Spleen (tissue), 11 donors: ENCODE measurements at regions not wholly inside any gene's neighbourhood (a gene's known extent, or its start where the extent isn't known, plus 50 kb on each side); places are given as distances from the start of the nearest gene placed in this dataset.
"Not testable (repeated sequence)": the region's sequence is repeated elsewhere in the genome, so short reads cannot be mapped to it uniquely, and the experiment has no call there.

Source experiments
- DNase-seq: peaks from one replicate; pipeline ENCODE4 v3.0.0-alpha.2; 2020
- H3K27ac ChIP-seq, 8 donors: fragments of 200-600 bp; sonication (generic) in 7 of 8; 1 replicate in 4 of 8; 2 replicates in 4 of 8; pipeline versions ENCODE4 v1.5.0 to v1.8.0; 2016 to 2021; ENCODE audit warnings: inconsistent platforms in 4 of 8, mild to moderate bottlenecking in 4 of 8, moderate library complexity in 1 of 8
- H3K27me3 ChIP-seq, 7 donors: fragments of 200-600 bp; sonication (generic) in 6 of 7; replicated peaks in 1 of 7; 1 replicate in 4 of 7; 2 replicates in 3 of 7; pipeline versions ENCODE4 v1.5.0 to v1.8.0; 2016 to 2021; ENCODE audit warnings: inconsistent platforms in 3 of 7, mild to moderate bottlenecking in 1 of 7
- H3K36me3 ChIP-seq, 6 donors: fragments of 200-600 bp; sonication (generic) in 5 of 6; 1 replicate in 4 of 6; 2 replicates in 2 of 6; pipeline versions ENCODE4 v1.5.0 to v1.8.0; 2016 to 2021; ENCODE audit warnings: inconsistent platforms in 2 of 6
- H3K4me1 ChIP-seq, 6 donors: fragments of 200-600 bp; sonication (generic) in 5 of 6; 1 replicate in 3 of 6; 2 replicates in 3 of 6; pipeline versions ENCODE4 v1.5.0 to v1.8.0; 2016 to 2021; ENCODE audit warnings: inconsistent platforms in 3 of 6
- H3K4me3 ChIP-seq, 8 donors: fragments of 200-600 bp; sonication (generic) in 7 of 8; 1 replicate in 4 of 8; 2 replicates in 4 of 8; pipeline versions ENCODE4 v1.5.0 to v1.8.0; 2016 to 2021; ENCODE audit warnings: inconsistent platforms in 4 of 8, mild to moderate bottlenecking in 4 of 8, moderate library complexity in 2 of 8
- H3K9me3 ChIP-seq, 8 donors: fragments of 200-600 bp; sonication (generic) in 7 of 8; 1 replicate in 4 of 8; 2 replicates in 4 of 8; pipeline versions ENCODE4 v1.5.0 to v1.8.0; 2016 to 2021; ENCODE audit warnings: inconsistent platforms in 4 of 8
- POLR2A ChIP-seq, 3 donors: fragments of 450-650 bp; IDR thresholded peaks; one replicate each; pipeline ENCODE4 v1.5.1; 2017; ENCODE audit warnings: antibody characterized with exemption in 3 of 3, mild to moderate bottlenecking in 1 of 3
- POLR2AphosphoS5 ChIP-seq, 3 donors: sonication (generic); formaldehyde crosslinking; IDR thresholded peaks; one replicate each; pipeline ENCODE4 v1.5.1; 2017; ENCODE audit warnings: antibody characterized with exemption in 3 of 3
- WGBS, 5 donors: extraction: QIAGEN DNeasy Blood & Tissue Kit in 3 of 5; methylation state at CpG; one replicate each; pipeline versions ENCODE4 v1.1.5 to v1.1.7; 2013 to 2018; 5-methylcytosine and 5-hydroxymethylcytosine counted together
- intact Hi-C: fragments of 100-400 bp; cut with DNase I; formaldehyde crosslinking; loops from one replicate; pipeline ENCODE4 v1.15.0; 2023; ENCODE audit warnings: low total_unique reads
- TF ChIP-seq, protein P1 (sequence below), 11 experiments: fragments of 200-600 bp in 7 of 11; fragments of 450-650 bp in 4 of 11; sonication (generic) in 4 of 11; IDR thresholded peaks in 8 of 11; conservative IDR thresholded peaks in 3 of 11; 1 replicate in 7 of 11; 2 replicates in 4 of 11; pipeline versions ENCODE4 v1.4.0 to v1.8.0; 2016 to 2021; ENCODE audit warnings: antibody characterized with exemption in 11 of 11, inconsistent platforms in 4 of 11, mild to moderate bottlenecking in 1 of 11
- donor health status: healthy with polysubstance abuse.
- donor health status: DM: no; HTN: no; CAD: no; lungs with moderate emphysema.
- donor health status: DM: no; HTN: no; CAD: no.
- donor health status: Bipolar disorder and iron deficiency.
- donor health status: healthy.
- donor health status: DM: no; HTN: no; CAD: no.
- donor health status: DM: yes; HTN: yes; CAD: no.

GRCh38 chrX:129310000-129310399 lies 213.3 kb downstream of the SMARCA1 start:
- Histone ChIP-seq H3K27ac (no peak overlapping the region), H3K9me3 (no peaks in the 10 kb centered on the region), H3K36me3 (no peaks in the 10 kb centered on the region), H3K27me3 (no peaks in the 10 kb centered on the region), H3K4me3 (no peak overlapping the region), H3K4me1 (no peaks in the 10 kb centered on the region)
- 52 to 79% (median 66%) methylated on average over 2 of the region's 2 CpGs for WGBS, 5 donors
- TF ChIP-seq POLR2A (IDR thresholded peaks at IDR 0.05) (no peak), POLR2AphosphoS5 (IDR thresholded peaks at IDR 0.05) (no peak)
- TF ChIP-seq, protein P1, sequence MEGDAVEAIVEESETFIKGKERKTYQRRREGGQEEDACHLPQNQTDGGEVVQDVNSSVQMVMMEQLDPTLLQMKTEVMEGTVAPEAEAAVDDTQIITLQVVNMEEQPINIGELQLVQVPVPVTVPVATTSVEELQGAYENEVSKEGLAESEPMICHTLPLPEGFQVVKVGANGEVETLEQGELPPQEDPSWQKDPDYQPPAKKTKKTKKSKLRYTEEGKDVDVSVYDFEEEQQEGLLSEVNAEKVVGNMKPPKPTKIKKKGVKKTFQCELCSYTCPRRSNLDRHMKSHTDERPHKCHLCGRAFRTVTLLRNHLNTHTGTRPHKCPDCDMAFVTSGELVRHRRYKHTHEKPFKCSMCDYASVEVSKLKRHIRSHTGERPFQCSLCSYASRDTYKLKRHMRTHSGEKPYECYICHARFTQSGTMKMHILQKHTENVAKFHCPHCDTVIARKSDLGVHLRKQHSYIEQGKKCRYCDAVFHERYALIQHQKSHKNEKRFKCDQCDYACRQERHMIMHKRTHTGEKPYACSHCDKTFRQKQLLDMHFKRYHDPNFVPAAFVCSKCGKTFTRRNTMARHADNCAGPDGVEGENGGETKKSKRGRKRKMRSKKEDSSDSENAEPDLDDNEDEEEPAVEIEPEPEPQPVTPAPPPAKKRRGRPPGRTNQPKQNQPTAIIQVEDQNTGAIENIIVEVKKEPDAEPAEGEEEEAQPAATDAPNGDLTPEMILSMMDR (IDR thresholded peaks at IDR 0.05 in 8 of 11, conservative IDR thresholded peaks at IDR 0.05 in 3 of 11), result no peak
- intact Hi-C loops, result no loop called here
- DNase-seq, result no peak

- intact Hi-C loops, result no loop called here
- Histone ChIP-seq H3K36me3 (no peaks in the 10 kb centered on the region), H3K4me3 (no peak overlapping the region), H3K27ac (no peak overlapping the region), H3K4me1 (no peaks in the 10 kb centered on the region), H3K27me3 (no peaks in the 10 kb centered on the region), H3K9me3 (peaks cover 0 to 10% (median 0%) of the 10 kb centered on the region in 8 donors)
- DNase-seq, result no peak
- TF ChIP-seq POLR2A (IDR thresholded peaks at IDR 0.05) (no peak), POLR2AphosphoS5 (IDR thresholded peaks at IDR 0.05) (no peak)
- TF ChIP-seq, protein P1 (IDR thresholded peaks at IDR 0.05 in 8 of 11, conservative IDR thresholded peaks at IDR 0.05 in 3 of 11), result no peak
- WGBS, 5 donors, result 54 to 74% (median 60%) methylated on average over 4 of the region's 4 CpGs
Observed at GRCh38 chrX:129262912-129263311, 260.4 kb downstream of the SMARCA1 start.

GRCh38 chrX:129255516-129255915 lies 267.8 kb downstream of the SMARCA1 start:
- H3K36me3 ChIP-seq, H3K27me3 ChIP-seq, DNase-seq, intact Hi-C loops, H3K4me3 ChIP-seq, H3K27ac ChIP-seq, H3K4me1 ChIP-seq, H3K9me3 ChIP-seq: not testable (repeated sequence)
- 61 to 91% (median 84%) methylated on average over 5 of the region's 5 CpGs; no CpG with 5 or more reads in 1 of the 5 donors for WGBS, 5 donors

- TF ChIP-seq POLR2AphosphoS5 (IDR thresholded peaks at IDR 0.05), result no peak
- TF ChIP-seq, protein P1 (IDR thresholded peaks at IDR 0.05 in 8 of 11, conservative IDR thresholded peaks at IDR 0.05 in 3 of 11), result no peak
- no peaks in the 10 kb centered on the region for H3K36me3 ChIP-seq
- H3K9me3 ChIP-seq, result peaks cover 0 to 9% (median 0%) of the 10 kb centered on the region in 8 donors
- no peaks in the 10 kb centered on the region for H3K27me3 ChIP-seq
- no peak overlapping the region for H3K27ac ChIP-seq
- no peak overlapping the region for H3K4me3 ChIP-seq
- DNase-seq, result no peak
- no peaks in the 10 kb centered on the region for H3K4me1 ChIP-seq
- WGBS, 5 donors, result 46 to 71% (median 63%) methylated on average over 3 of the region's 3 CpGs
- intact Hi-C loops, result no loop called here
Observed at GRCh38 chrX:129249563-129249962, 273.7 kb downstream of the SMARCA1 start.

DNA sequence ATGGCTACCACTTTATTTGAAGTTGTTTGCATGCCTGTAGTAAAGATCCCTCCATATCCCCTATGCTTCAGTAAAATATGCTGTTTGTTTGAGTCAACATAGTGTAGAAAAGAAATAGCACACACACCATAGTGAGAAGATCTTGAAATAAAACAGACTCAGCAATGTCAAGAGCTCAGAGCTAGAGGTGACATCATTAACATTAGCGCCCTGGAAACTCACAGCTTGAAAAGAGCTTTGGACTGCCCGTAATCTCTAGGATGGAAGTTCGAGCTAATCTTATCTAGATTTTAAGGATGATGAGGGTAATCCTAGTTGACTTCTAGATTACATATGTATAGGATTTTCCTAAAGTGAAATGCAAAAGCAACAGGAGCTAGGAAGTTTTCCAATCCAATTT lies 275.6 kb downstream of the SMARCA1 start:
- H3K27me3 ChIP-seq, result no peaks in the 10 kb centered on the region
- no peak for TF ChIP-seq POLR2A (IDR thresholded peaks at IDR 0.05)
- TF ChIP-seq, protein P1 (IDR thresholded peaks at IDR 0.05 in 8 of 11, conservative IDR thresholded peaks at IDR 0.05 in 3 of 11), result no peak
- TF ChIP-seq POLR2AphosphoS5 (IDR thresholded peaks at IDR 0.05), result no peak
- intact Hi-C loops, result no loop called here
- no peaks in the 10 kb centered on the region for H3K36me3 ChIP-seq
- H3K9me3 ChIP-seq, result peaks cover 0 to 9% (median 0%) of the 10 kb centered on the region in 8 donors
- WGBS, 5 donors, result 59 to 76% (median 75%) methylated on average over 3 of the region's 3 CpGs
- H3K4me1 ChIP-seq, result no peaks in the 10 kb centered on the region
- no peak overlapping the region for H3K4me3 ChIP-seq
- no peak overlapping the region for H3K27ac ChIP-seq
- no peak for DNase-seq
